Tibial nerve (tissue), 4 donors: ENCODE measurements at regions not wholly inside any gene's neighbourhood (a gene's known extent, or its start where the extent isn't known, plus 50 kb on each side); places are given as distances from the start of the nearest gene placed in this dataset.

Experiments
- CTCF ChIP-seq, 5 experiments: fragments of 200-600 bp in 3 of 5; fragments of 450-650 bp in 2 of 5; sonication (generic) in 3 of 5; IDR thresholded peaks; one replicate each; pipeline ENCODE4 v1.5.1; 2016 to 2019; ENCODE audit warnings: antibody characterized with exemption in 5 of 5, mild to moderate bottlenecking in 3 of 5, moderate library complexity in 2 of 5
- EP300 ChIP-seq, 2 donors: sonication (generic); formaldehyde crosslinking; IDR thresholded peaks; one replicate each; pipeline ENCODE4 v1.6.1; 2017; ENCODE audit warnings: antibody characterized with exemption in 2 of 2, mild to moderate bottlenecking in 1 of 2
- POLR2A ChIP-seq, 2 donors: fragments of 450-650 bp; IDR thresholded peaks; one replicate each; pipeline ENCODE4 v1.6.1; 2017; ENCODE audit warnings: antibody characterized with exemption in 2 of 2, mild to moderate bottlenecking in 2 of 2, moderate library complexity in 2 of 2

GRCh38 chr1:221347706-221348105 lies 394.2 kb downstream of the DUSP10 start:
- TF ChIP-seq POLR2A (IDR thresholded peaks at IDR 0.05) (no peak), CTCF (IDR thresholded peaks at IDR 0.05) (no peak), EP300 (IDR thresholded peaks at IDR 0.05) (no peak)
